ENCODE measurements at regions not wholly inside any gene's neighbourhood (a gene's known extent, or its start where the extent isn't known, plus 50 kb on each side); places are given as distances from the start of the nearest gene placed in this dataset.

DNA sequence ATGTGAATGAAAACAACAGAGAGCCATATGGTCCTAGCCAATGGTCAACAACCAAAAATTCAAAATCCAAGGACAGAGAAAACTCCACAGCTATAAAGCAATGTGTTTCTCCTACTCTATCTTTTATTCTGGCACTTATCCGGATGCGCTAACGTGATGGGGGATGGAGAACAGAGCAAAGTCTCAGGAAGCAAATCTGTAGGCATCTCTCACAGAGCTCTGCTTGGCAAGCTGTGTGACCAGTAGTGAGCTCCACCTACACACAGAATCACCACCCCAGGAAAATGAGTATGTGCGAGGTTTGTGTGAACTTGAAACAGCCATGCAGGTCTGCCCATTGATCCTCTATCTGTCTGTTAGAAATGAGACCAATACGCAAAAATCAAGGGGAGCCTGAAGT lies 584.3 kb downstream of the BCL11A start:
- no peak overlapping the region for H3K4me3 ChIP-seq (ENCODE audit: low read depth, low read length)
- TF ChIP-seq, protein P1, sequence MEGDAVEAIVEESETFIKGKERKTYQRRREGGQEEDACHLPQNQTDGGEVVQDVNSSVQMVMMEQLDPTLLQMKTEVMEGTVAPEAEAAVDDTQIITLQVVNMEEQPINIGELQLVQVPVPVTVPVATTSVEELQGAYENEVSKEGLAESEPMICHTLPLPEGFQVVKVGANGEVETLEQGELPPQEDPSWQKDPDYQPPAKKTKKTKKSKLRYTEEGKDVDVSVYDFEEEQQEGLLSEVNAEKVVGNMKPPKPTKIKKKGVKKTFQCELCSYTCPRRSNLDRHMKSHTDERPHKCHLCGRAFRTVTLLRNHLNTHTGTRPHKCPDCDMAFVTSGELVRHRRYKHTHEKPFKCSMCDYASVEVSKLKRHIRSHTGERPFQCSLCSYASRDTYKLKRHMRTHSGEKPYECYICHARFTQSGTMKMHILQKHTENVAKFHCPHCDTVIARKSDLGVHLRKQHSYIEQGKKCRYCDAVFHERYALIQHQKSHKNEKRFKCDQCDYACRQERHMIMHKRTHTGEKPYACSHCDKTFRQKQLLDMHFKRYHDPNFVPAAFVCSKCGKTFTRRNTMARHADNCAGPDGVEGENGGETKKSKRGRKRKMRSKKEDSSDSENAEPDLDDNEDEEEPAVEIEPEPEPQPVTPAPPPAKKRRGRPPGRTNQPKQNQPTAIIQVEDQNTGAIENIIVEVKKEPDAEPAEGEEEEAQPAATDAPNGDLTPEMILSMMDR (IDR thresholded peaks at IDR 0.05; ENCODE audit: control insufficient read depth, extremely low read depth, insufficient read depth) = no peak
- DNase-seq (ENCODE audit: low read depth) = no peak

DNA sequence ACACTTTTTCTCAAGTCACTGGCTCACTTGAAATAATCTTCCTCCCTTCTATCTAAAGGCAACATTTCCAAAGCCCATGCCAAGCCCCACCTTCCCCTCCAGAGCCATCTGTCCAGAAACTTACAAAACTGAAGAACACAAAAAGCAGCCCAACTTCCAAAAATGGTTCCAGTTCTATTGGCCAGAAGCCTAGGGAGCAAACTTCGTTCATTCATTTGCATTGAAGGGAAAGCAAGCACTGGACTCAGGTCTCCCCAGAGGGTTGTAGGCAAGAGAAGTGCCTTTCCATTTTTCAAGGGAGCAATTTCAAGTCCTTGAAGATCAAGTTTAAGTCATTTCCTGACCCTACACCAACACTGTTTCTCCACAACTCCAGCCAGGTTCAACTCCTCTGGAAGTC lies 585.0 kb downstream of the BCL11A start:
- no peak for DNase-seq (ENCODE audit: low read depth)
- TF ChIP-seq, protein P1 (IDR thresholded peaks at IDR 0.05; ENCODE audit: control insufficient read depth, extremely low read depth, insufficient read depth) = no peak
- no peak overlapping the region for H3K4me3 ChIP-seq (ENCODE audit: low read depth, low read length)

DNA sequence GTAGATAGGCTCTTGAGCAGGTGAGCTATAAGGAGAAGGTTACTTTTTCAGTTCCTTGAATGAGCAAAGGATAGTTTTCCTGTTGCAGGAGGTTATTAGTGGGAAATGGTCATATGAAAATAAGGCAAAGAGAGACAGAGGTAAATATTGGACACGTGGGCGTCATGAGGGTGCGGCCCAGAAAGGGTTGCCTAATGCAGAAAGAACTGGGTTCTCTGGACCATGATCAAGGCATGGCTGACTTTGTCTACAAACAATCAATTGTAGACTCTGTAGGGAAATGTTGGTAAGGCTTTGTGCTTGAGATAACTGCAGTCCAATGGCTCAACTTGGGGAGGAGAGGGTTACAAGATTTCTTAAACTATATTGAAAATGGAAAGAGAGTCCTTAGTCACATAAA lies 585.8 kb downstream of the BCL11A start:
- H3K4me3 ChIP-seq (ENCODE audit: low read depth, low read length) = no peak overlapping the region
- TF ChIP-seq, protein P1 (IDR thresholded peaks at IDR 0.05; ENCODE audit: control insufficient read depth, extremely low read depth, insufficient read depth) = no peak
- no peak for DNase-seq (ENCODE audit: low read depth)

DNA sequence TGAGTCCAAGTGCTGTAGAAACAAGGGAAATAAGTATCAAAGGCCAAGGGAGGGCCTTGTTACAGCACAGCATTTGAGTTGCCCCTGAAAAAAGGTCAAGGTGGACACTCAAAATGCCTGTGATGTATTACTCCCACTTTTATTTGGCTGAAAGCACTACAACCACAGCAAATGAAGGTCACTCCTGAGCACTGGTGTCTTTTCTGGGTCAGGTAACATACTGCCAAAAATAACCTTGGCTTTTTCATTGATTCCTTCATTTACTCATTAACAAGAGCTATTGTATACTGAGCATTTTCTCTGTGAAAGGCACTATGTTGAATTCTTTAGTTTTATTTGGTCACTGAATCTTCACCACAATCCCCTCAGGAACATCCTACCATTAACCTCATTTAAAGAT lies 590.3 kb downstream of the BCL11A start:
- DNase-seq (ENCODE audit: low read depth) = no peak
- H3K4me3 ChIP-seq (ENCODE audit: low read depth, low read length) = no peak overlapping the region
- TF ChIP-seq, protein P1 (IDR thresholded peaks at IDR 0.05; ENCODE audit: control insufficient read depth, extremely low read depth, insufficient read depth) = no peak

DNA sequence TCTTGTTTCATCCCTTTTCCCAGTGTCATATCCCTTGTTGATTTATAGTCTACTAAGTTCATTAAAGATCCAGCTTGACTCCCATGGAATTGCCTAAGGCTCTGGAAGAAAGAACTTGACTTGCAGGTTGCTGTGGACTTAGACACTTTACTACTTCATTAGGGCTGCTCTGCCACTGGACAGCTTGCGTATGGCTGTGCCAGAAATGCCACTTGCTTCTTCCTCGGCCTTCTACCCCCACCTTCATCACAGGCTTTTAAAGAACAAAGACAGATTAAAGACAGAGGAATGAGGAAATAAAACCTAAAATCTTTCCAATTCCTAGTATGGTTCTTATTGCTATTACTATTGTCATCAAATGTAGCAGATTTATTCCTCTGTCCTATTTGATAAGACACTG lies 591.7 kb downstream of the BCL11A start:
- H3K4me3 ChIP-seq (ENCODE audit: low read depth, low read length) = no peak overlapping the region
- TF ChIP-seq, protein P1 (IDR thresholded peaks at IDR 0.05; ENCODE audit: control insufficient read depth, extremely low read depth, insufficient read depth) = no peak
- no peak for DNase-seq (ENCODE audit: low read depth)

DNA sequence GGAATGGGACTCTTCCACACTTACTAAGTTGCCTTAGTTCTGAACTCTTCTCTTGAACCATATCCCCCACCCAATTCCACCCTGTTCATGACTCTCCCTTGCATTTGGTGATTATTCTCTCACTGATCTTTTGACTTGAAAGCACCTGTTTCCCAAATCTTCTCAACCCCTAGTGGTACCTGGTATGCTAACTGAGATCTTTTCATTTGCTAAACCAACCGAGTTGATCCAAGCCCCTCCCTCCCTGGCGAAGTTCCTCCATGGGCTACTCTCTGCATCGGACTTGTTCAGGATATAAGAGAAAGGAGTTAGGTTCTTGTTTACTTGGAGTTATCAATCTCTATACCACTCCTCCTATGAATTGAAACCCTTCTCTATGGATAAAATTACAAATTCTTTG lies 593.5 kb downstream of the BCL11A start:
- TF ChIP-seq, protein P1 (IDR thresholded peaks at IDR 0.05; ENCODE audit: control insufficient read depth, extremely low read depth, insufficient read depth) = no peak
- no peak overlapping the region for H3K4me3 ChIP-seq (ENCODE audit: low read depth, low read length)
- no peak for DNase-seq (ENCODE audit: low read depth)

DNA sequence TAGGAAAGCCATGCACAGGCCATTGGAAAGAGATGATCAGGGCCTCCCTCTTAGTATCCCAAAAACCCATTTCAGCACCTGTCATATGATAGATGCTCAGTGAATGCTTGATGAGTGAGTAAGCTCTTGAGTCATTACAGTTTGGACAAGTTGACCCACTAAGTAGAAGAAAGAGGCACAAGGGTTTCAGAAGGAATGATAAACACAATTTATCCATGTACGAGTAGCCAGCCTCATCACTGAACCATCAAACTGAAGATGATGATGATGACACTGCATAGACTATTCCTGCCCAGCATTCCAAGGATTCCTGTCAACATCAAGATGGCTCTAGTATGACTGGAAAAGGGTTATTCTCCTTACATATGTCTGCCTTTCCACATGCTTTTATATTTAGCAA lies 596.0 kb downstream of the BCL11A start:
- TF ChIP-seq, protein P1 (IDR thresholded peaks at IDR 0.05; ENCODE audit: control insufficient read depth, extremely low read depth, insufficient read depth) = no peak
- no peak overlapping the region for H3K4me3 ChIP-seq (ENCODE audit: low read depth, low read length)
- no peak for DNase-seq (ENCODE audit: low read depth)
